Loucy (cell line): ENCODE measurements at regions not wholly inside any gene's neighbourhood (a gene's known extent, or its start where the extent isn't known, plus 50 kb on each side); places are given as distances from the start of the nearest gene placed in this dataset.

Source experiments
- EZH2phosphoT487 ChIP-seq: fragments of 200-600 bp; IDR thresholded peaks from 2 replicates; pipeline ENCODE4 v1.6.1; 2018; ENCODE audit warnings: antibody characterized with exemption, mild to moderate bottlenecking, moderate library complexity, borderline replicate concordance
- TF ChIP-seq, protein P1 (sequence below): fragments of 200-600 bp; sonication (generic); conservative IDR thresholded peaks from 2 replicates; pipeline ENCODE4 v1.5.1; 2014; ENCODE audit warnings: mild to moderate bottlenecking, antibody characterized with exemption, low read length

DNA sequence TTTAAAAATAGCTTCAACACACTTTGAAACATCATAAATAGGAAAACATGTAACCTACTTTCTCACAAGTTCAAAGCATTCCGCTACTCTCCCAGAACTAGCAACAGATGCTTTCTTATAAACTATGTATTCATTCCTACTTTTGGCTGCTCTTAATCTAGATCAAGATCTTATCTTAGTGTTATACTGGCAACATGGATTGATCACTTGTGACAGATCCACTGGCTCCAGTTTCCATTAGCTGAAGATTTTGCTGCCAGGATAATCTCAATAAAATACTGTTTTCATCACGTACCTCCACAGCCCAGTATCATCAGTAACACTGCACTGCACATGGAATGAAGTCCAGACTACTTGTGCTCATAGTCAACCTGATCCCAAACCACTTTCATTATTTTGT, 491.7 kb upstream of the AGTR1 start:
- TF ChIP-seq EZH2phosphoT487, result no peak
- TF ChIP-seq, protein P1, sequence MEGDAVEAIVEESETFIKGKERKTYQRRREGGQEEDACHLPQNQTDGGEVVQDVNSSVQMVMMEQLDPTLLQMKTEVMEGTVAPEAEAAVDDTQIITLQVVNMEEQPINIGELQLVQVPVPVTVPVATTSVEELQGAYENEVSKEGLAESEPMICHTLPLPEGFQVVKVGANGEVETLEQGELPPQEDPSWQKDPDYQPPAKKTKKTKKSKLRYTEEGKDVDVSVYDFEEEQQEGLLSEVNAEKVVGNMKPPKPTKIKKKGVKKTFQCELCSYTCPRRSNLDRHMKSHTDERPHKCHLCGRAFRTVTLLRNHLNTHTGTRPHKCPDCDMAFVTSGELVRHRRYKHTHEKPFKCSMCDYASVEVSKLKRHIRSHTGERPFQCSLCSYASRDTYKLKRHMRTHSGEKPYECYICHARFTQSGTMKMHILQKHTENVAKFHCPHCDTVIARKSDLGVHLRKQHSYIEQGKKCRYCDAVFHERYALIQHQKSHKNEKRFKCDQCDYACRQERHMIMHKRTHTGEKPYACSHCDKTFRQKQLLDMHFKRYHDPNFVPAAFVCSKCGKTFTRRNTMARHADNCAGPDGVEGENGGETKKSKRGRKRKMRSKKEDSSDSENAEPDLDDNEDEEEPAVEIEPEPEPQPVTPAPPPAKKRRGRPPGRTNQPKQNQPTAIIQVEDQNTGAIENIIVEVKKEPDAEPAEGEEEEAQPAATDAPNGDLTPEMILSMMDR, result no peak
